GM12878 (cell line): ENCODE measurements at regions not wholly inside any gene's neighbourhood (a gene's known extent, or its start where the extent isn't known, plus 50 kb on each side); places are given as distances from the start of the nearest gene placed in this dataset.
"Not testable (repeated sequence)": the region's sequence is repeated elsewhere in the genome, so short reads cannot be mapped to it uniquely, and the experiment has no call there.

Experiments used
- ATAC-seq: fragments of 200-7000 bp; cut with Tn5 transposase; 3 replicates; pipeline ENCODE4 v1.9.1; 2020; ENCODE audit warnings: mild to moderate bottlenecking, moderate library complexity
- BruUV-seq: library from RNA; stranded (reverse); fragments of 400-500 nt; replicated peaks from 2 replicates; lab custom pipeline; 2021; lab: Mats Ljungman, UMichigan
- CTCF ChIA-PET: fragments of 300-600 bp; sonication (Branson Sonifier 250); formaldehyde crosslinking; extraction: SDS; loops from one replicate; lab custom pipeline; 2021; ENCODE audit warnings: inconsistent platforms; lab: Yijun Ruan, JAX
- POLR2A ChIA-PET: fragments of 350-600 bp; formaldehyde crosslinking; extraction: SDS; loops from one replicate; lab custom pipeline; 2021; ENCODE audit warnings: inconsistent platforms; lab: Charles Lee
- RAD21 ChIA-PET: fragments of 300-600 bp; sonication (Branson Sonifier 250); formaldehyde crosslinking; loops from one replicate; lab custom pipeline; 2023; ENCODE audit warnings: antibody characterized with exemption; ENCODE audit not compliant: unreplicated experiment; lab: Charles Lee
- SMC1A ChIA-PET: fragments of 300-600 bp; sonication (Branson Sonifier 250); formaldehyde crosslinking; loops from one replicate; lab custom pipeline; 2023; ENCODE audit not compliant: unreplicated experiment, uncharacterized antibody; lab: Charles Lee
- DNase-seq: peaks from one replicate; pipeline ENCODE4 v3.0.0-alpha.2; 2011; ENCODE audit warnings: low read depth, low spot score
- FAIRE-seq: peaks from 3 replicates; lab custom pipeline; 2011; peaks lifted over from hg19 to GRCh38; lab: Jason Lieb, UNC
- H2AFZ ChIP-seq: 2 replicates; pipeline ENCODE4 v1.6.0; 2011; ENCODE audit warnings: low read depth, low read length, control low read depth; ENCODE audit not compliant: control insufficient read depth
- H3K27ac ChIP-seq: 2 replicates; pipeline ENCODE4 v1.5.1; 2011; ENCODE audit warnings: control low read depth; ENCODE audit not compliant: control insufficient read depth, insufficient read depth
- H3K27me3 ChIP-seq, 2 experiments: replicated peaks in 1 of 2; 2 replicates each; pipeline versions ENCODE4 v1.6.0 to v1.6.1; 2011; ENCODE audit warnings: low read length in 1 of 2; ENCODE audit not compliant: control insufficient read depth in 2 of 2, insufficient read depth in 2 of 2
- H3K36me3 ChIP-seq, 2 experiments: 2 replicates each; pipeline ENCODE4 v1.5.1; 2011; ENCODE audit warnings: low read length in 1 of 2; ENCODE audit not compliant: control insufficient read depth in 2 of 2, insufficient read depth in 2 of 2
- H3K4me1 ChIP-seq: 2 replicates; pipeline ENCODE4 v1.6.1; 2011; ENCODE audit warnings: mild to moderate bottlenecking, low read length, moderate library complexity, mixed read lengths; ENCODE audit not compliant: control insufficient read depth, insufficient read depth
- H3K4me2 ChIP-seq: 2 replicates; pipeline ENCODE4 v1.6.0; 2011; ENCODE audit warnings: control low read depth; ENCODE audit not compliant: control insufficient read depth, insufficient read depth
- H3K4me3 ChIP-seq: fragments of 200-600 bp; sonication (generic); 2 replicates; pipeline ENCODE4 v1.5.1; 2016
- H3K79me2 ChIP-seq: 2 replicates; pipeline ENCODE4 v1.6.0; 2011; ENCODE audit warnings: low read length; ENCODE audit not compliant: control insufficient read depth, insufficient read depth
- H3K9ac ChIP-seq: 2 replicates; pipeline ENCODE4 v1.8.0; 2011; ENCODE audit warnings: low read length, control low read depth, mixed read lengths; ENCODE audit not compliant: control insufficient read depth, insufficient read depth
- H3K9me3 ChIP-seq: replicated peaks from 3 replicates; pipeline ENCODE4 v1.5.1; 2011; ENCODE audit warnings: mild to moderate bottlenecking, low read length; ENCODE audit not compliant: control insufficient read depth, insufficient read depth
- H4K20me1 ChIP-seq: 2 replicates; pipeline ENCODE4 v1.6.0; 2011; ENCODE audit not compliant: control insufficient read depth, insufficient read depth
- BACH1 ChIP-seq: fragments of 450-650 bp; IDR thresholded peaks from 2 replicates; pipeline ENCODE4 v1.6.1; 2017; ENCODE audit warnings: mild to moderate bottlenecking, borderline replicate concordance
- MEF2B ChIP-seq: fragments of 450-650 bp; IDR thresholded peaks from 2 replicates; pipeline ENCODE4 v1.6.1; 2018; ENCODE audit warnings: mild to moderate bottlenecking, moderate library complexity; ENCODE audit not compliant: partially characterized antibody, poor library complexity, severe bottlenecking
- MTA2 ChIP-seq: fragments of 450-650 bp; IDR thresholded peaks from 2 replicates; pipeline ENCODE4 v1.6.1; 2016; ENCODE audit warnings: low read depth, mild to moderate bottlenecking, moderate library complexity
- SMAD5 ChIP-seq: IDR thresholded peaks from 2 replicates; pipeline ENCODE4 v1.6.1; 2016; ENCODE audit warnings: antibody characterized with exemption, low read depth
- SREBF1 ChIP-seq: IDR thresholded peaks from 2 replicates; pipeline ENCODE4 v1.6.1; 2012; ENCODE audit warnings: mild to moderate bottlenecking, low read length
- SREBF2 ChIP-seq: IDR thresholded peaks from 2 replicates; pipeline ENCODE4 v1.6.1; 2012; ENCODE audit warnings: mild to moderate bottlenecking, low read length
- TAF1 ChIP-seq: IDR thresholded peaks from 2 replicates; pipeline ENCODE4 v1.6.1; 2011; ENCODE audit warnings: mild to moderate bottlenecking, low read depth, low read length, borderline replicate concordance
- TCF7 ChIP-seq: IDR thresholded peaks from 2 replicates; pipeline ENCODE4 v1.6.1; 2014; ENCODE audit warnings: antibody characterized with exemption, borderline replicate concordance
- ZBED1 ChIP-seq: IDR thresholded peaks from 2 replicates; pipeline ENCODE4 v1.6.1; 2016; ENCODE audit warnings: borderline replicate concordance
- WGBS: methylation state at CpG from one replicate; pipeline ENCODE4 v1.1.6; 2016; ENCODE audit warnings: low lambda C conversion rate; ENCODE audit not compliant: insufficient replicate concordance, insufficient coverage; ENCODE audit errors: missing lambda C conversion rate; 5-methylcytosine and 5-hydroxymethylcytosine counted together
- in situ Hi-C: fragments of 300-500 bp; cut with MboI; formaldehyde crosslinking; loops from 9 replicates; pipeline ENCODE4 v1.14.3; 2018; ENCODE audit warnings: mixed read lengths
- intact Hi-C: fragments of 100-400 bp; cut with micrococcal nuclease; formaldehyde crosslinking; loops from one replicate; pipeline ENCODE4 v1.14.2; 2022; ENCODE audit not compliant: unreplicated experiment
- TF ChIP-seq, protein P1 (sequence below): IDR thresholded peaks from 2 replicates; pipeline ENCODE4 v1.6.1; 2011; ENCODE audit warnings: low read depth, mild to moderate bottlenecking, low read length, moderate library complexity, borderline replicate concordance; ENCODE audit errors: extremely low read depth

DNA sequence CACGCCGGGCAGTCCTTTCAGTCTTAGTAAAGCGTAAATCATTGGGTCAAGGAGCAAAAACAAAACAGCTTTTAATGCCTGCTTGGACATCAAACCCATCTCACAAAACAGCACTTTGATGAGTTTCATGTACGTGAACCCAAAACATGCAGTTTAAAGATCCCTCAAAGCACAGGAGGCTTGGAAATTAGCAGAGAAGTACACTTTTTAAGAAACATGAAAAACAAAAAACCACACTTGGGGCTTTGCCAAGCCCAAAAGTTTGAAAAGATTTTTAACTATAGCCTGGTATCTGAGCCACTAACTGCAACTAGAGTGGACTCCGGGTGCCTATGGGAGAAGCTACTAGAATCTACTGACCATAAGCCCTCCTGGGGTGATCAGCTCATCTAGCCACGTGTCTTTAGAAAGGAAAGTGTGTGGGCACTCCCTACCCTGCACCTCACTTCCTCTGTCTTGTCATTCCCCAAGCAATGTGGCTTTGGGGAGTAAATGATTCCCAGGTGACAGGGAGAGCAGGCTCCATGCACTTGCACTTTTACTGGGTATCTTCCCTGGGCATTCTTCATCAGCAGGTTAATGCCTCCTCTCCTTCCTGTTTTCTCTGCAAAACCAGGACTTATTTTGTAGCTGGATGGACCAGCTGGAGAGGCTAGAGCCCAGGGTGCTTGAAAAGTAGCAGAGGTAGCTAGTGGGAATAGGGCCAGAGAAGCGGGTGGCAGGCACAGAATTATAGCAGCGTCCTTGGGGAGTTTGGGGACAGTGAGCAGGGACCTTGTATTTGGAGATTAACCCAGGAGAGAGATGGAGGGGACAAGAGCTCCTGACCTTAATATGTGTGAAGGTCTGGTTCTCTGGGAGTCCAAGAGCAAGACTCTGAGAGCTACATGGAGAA lies 339.3 kb downstream of the BCL11B start:
- Histone ChIP-seq H3K9me3 (no peaks in the 10 kb centered on the region; the same call in 2 of the 3 replicates), H2AFZ (no peak overlapping the region), H3K4me3 (no peak overlapping the region), H3K4me2 (no peak overlapping the region), H3K79me2 (no peaks in the 10 kb centered on the region), H3K27me3 (no peaks in the 10 kb centered on the region), H3K9ac (no peak overlapping the region), H3K27ac (no peak overlapping the region), H3K4me1 (no peaks in the 10 kb centered on the region), H4K20me1 (no peaks in the 10 kb centered on the region), H3K36me3 (no peaks in the 10 kb centered on the region)
- ChIA-PET CTCF (no interaction called here), SMC1A (no interaction called here), RAD21 (no interaction called here), POLR2A (no interaction called here)
- in situ Hi-C loops (no loop called here), intact Hi-C loops (no loop called here)
- FAIRE-seq (no peak), DNase-seq (no peak), ATAC-seq (no peak)
- 27% methylated on average over 8 of the region's 8 CpGs for WGBS
- no TSS peak for BruUV-seq
- no peak for TF ChIP-seq BACH1
- no peak for TF ChIP-seq MTA2
- no peak for TF ChIP-seq TCF7
- TF ChIP-seq ZBED1: no peak
- no peak for TF ChIP-seq TAF1
- no peak for TF ChIP-seq MEF2B
- TF ChIP-seq SMAD5: no peak
- TF ChIP-seq SREBF2: no peak
- TF ChIP-seq, protein P1, sequence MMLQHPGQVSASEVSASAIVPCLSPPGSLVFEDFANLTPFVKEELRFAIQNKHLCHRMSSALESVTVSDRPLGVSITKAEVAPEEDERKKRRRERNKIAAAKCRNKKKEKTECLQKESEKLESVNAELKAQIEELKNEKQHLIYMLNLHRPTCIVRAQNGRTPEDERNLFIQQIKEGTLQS: no peak
- no peak for TF ChIP-seq SREBF1

DNA sequence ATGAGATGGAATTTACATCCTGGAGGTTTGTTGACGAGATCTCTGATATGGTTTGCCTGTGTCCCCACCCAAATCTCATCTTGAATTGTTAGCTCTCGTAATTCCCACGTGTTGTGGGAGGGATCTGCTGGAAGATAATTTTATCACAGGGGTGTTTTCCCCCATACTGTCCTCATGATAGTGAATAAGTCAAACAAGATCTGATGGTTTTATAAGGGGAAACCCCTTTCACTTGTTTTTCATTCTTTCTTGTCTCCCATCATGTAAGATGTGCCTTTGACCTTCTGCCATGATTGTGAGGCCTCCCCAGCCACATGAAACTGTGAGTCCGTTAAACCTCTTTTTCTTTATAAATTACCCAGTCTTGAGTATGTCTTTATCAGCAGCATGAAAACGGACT lies 337.4 kb downstream of the BCL11B start:
- CTCF ChIA-PET, H3K79me2 ChIP-seq, intact Hi-C loops, H3K4me1 ChIP-seq, H2AFZ ChIP-seq, DNase-seq, H3K9ac ChIP-seq, H3K27me3 ChIP-seq, H3K27ac ChIP-seq, H4K20me1 ChIP-seq, H3K36me3 ChIP-seq, H3K9me3 ChIP-seq, BruUV-seq, POLR2A ChIA-PET, H3K4me3 ChIP-seq, H3K4me2 ChIP-seq, in situ Hi-C loops, FAIRE-seq, RAD21 ChIA-PET, ATAC-seq, SMC1A ChIA-PET: not testable (repeated sequence)
- WGBS: 10% methylated on average over 5 of the region's 5 CpGs
